HG03439 (cell line): ENCODE measurements at regions not wholly inside any gene's neighbourhood (a gene's known extent, or its start where the extent isn't known, plus 50 kb on each side); places are given as distances from the start of the nearest gene placed in this dataset.
"Not testable (repeated sequence)": the region's sequence is repeated elsewhere in the genome, so short reads cannot be mapped to it uniquely, and the experiment has no call there.

ENCODE experiments used
- ATAC-seq: cut with Tn5 transposase; IDR thresholded peaks from one replicate; pipeline ENCODE4 v1.9.1; 2021; ENCODE audit warnings: mild to moderate bottlenecking, moderate library complexity; ENCODE audit not compliant: unreplicated experiment

DNA sequence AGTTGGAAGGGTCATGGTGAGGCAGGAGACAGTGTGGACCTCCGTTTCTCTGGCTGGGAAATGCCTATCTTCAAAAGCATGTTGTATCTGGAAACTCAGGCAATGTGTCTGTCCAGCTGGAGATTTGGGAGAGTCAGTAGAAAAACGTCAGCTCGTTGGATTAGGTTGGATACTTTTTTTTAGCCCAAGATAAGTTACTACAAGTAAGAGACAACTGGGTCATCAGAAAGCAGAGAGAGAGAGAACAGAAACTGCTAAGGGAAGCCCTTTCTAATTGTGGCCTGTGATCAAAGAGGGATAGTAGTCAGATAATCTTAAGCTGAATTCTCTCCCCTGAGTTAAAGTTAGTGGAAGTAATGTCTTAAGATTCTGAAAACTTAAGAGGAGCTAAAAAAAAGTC, 78.9 kb upstream of the ZNF280D start:
- ATAC-seq: no peak

DNA sequence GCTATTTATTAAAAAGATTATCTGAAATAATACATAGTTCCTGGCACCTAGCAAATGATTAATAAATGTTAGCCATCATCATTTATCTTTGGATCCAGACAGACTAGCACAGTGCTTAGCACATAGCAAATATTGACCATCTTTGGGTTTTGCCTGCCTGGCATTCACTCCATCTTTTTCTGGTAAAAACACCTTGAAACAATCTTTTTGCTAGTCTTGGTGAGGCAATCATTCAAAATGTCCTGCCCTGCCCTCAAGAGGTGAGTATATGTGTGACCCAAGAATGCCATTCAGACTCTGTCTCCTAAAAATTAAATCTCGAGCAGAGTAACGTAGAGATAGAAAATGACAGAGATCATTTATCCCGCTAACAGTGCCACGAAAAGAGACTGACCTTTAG, 78.3 kb upstream of the ZNF280D start:
- no peak for ATAC-seq

DNA sequence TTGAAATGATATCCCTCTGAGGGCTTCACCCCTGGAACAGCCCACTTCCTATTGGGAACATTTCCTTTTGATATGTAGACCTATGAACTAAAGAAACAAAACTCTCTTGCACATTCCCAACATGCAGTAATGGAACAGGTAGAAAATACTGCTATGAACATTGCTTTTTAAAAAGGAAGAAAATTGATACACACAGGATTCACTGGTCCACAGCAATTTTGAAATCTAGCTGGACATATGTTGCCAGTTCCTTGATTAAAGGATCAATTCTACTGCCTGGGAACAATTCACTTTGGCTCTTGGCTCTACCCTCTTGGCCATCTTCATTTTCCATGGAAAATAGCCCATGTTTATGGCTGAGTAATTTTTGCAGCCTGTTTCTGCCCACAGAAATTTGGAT, 74.9 kb upstream of the ZNF280D start:
- ATAC-seq: no peak

DNA sequence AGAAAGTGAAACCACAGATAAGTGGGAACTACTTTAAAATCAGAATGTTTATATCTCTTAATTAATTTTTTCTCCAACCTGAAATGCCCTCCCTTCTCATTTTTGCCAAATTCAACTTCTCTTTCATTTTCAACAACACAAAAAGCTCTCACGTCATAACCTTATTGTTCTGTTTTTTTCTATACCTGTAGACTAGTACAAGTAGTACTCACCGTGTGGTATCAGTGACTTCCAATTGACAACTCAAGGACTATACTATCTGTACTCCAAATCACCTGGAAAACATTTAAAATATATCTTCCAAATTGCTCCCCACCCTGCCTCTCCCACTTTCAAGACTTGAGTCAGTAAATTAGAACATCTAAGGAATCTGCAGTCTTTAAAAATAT, 72.8 kb upstream of the ZNF280D start:
- peak; percentile 28 for ATAC-seq

DNA sequence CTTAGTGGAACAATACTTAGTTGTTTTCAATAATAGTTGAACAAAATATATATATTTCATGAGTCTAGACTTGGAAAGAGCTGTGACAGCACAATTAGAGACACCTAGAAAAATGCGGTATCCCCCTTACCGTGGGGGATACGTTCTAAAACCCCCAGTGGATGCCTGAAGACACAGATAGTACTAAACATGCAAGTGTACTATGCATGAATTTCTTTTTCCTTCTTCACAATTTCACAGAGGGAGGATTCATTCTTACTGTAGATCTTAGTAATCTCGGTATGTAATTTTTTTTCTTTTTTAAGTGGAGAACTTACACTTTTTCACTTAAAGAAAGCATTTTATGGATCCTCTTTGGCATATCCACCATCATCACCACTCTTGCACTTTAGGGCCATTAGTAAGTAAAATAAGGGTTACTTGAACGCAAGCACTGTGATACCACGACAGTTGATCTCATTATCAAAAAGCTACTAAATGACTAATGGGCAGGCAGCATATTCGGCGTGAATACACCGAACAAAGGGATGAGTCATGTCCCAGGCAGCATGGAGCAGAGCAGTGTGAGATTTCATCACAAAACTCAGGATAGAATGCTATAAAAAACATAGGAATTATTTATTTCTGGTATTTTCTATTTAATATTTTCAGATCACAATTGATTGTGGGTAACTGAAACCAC, 72.3 kb upstream of the ZNF280D start:
- ATAC-seq: peak; percentile 55

DNA sequence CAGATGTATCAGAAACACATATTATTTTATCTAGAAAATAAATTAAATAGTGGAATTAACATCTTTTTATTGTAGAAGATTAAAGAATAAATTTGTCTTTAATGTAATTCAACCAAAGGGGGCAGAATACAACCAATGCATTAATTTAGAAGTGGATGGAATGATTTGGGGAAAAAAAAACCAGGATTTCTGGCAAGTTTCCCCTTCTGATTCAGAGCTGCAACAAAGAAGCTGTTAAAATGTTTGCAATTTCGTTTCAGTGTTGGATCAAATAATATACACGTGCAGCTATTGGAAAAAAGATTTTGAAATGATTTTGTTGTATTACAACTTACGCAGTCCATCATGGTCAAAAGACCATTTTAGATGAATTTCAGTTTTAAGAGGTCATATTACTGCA, 71.6 kb upstream of the ZNF280D start:
- ATAC-seq: no peak

DNA sequence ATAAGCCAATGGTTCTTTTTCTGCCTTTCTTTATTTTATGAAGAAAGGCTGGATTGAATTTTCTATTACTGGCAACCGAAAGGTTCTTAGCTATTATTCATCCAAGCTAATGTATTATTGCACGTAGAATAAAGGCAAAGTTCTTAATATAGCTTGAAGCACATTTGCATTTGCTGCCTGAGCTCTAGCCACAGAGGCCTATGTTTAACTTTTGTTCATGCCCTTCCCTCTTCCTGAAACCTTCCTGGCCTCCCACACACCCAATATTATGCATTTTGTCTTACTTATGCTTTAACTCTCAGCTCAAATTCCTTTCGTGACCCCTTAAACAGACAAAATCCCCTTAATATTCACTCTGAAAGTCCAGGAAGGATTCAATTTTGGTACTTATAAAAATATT, 71.0 kb upstream of the ZNF280D start:
- ATAC-seq: no peak

DNA sequence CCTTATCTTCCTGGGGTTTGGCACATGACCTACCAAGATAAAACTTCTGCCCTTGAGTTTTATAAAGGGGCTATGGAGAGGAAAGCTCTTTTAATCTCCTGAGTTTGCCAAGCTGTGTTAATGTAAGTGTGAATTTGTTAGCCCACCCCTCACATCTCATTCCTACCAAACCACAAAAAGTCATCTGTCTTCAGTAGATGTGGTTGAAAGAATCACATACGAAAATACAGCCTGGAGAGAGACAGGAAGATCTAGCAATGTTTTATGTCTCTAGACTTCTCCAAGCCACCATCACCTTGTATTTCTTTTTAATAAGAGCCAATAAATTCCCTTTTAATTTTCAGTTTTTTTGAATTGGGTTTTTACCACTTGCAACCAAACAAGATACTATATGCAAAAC, 68.9 kb upstream of the ZNF280D start:
- no peak for ATAC-seq

DNA sequence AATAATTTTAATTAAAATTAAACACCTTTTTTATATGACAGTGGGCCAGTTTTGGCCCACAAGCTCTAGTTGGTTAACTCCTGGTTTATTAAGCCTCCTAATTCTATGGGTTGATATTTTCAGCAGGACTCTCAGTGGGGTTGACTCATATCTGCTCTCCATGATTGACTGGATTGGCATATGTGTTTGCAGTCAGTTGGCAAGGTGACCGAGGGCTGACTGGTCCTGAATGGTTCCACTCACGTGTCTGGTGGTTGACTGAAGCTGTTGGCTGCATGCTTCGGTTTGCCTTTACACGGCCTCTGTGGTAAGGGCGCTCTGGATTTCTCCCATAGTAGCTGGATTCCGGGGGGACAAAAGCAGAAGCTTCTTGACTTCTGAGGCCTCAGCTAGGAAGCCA, 65.3 kb upstream of the ZNF280D start:
- peak; percentile 97 for ATAC-seq

DNA sequence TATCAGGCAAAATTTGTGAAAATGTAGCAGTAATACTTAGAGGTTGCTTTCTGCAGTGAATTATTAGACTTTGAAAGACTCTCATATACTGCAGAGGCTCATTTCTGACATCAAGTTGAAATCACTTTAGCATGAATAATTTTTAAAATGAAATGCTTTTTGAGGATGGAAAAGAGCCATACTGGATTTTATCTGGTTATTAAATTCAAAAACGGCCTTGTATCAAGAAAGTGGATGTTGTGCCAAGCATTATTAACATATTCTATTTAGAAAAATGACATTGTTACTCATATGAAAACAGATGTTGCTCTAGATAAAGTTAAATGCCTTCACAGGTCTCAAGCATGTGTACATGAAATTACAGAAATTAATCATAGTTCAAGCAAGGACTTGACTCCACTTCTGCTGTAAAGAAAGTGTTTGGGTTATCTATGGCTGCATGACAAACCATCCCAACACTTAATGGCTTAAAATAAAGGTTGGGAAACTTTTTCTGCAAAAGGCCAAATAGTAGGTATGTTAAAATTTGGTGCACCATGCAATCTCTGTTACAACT, 64.5 kb upstream of the ZNF280D start:
- no peak for ATAC-seq

DNA sequence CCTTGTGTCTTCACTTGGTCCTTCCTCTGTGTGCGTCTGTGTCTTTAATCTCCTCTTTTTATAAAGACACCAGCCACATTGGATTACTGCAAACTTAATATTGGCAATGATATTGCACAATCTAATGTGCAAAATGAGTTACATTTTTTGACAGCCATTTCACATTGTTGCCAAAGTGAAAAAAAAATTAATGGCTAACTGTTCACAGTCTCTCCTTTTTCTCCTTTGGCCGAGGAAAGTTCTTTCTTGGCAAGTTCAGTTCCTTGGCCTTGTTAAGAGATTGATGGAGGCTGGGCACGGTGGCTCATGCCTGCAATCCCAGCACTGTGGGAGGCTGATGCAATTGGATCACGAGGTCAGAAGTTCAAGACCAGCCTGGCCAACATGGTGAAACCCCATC, 62.2 kb upstream of the ZNF280D start:
- ATAC-seq: no peak

DNA sequence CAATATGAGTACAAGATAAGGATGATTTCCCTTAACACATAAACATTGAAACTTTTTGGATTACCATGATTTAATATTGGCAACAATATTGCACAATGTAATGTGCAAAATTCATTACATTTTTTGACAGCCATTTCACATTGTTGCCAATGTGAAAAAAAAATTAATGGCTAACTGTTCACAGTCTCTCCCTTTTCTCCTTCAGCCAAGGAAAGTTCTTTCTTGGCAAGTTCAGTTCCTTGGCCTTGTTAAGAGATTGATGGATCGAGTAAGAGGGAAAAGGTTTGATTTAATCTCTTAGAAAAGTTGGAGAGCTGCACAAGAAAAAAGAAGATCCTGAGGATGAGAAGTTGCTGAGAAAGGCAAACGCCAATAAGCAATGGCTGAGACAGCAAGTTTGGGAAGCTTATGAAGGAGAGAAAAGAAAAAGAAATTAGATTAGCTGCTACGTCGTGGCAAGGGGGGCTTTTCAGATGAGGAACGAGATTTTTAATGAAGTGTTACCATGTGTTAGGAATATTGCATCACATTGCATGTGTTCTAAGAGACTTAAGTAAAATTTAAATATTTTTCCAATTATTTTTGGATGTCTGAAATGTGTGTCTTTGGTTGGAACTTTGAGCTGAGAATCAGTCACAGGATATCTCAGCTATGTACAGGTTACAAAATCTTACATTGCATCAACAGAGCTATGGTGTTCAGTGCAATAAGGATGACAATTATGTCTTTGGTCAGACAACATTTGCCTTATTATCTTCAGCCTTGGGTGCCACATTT, 61.4 kb upstream of the ZNF280D start:
- no peak for ATAC-seq

DNA sequence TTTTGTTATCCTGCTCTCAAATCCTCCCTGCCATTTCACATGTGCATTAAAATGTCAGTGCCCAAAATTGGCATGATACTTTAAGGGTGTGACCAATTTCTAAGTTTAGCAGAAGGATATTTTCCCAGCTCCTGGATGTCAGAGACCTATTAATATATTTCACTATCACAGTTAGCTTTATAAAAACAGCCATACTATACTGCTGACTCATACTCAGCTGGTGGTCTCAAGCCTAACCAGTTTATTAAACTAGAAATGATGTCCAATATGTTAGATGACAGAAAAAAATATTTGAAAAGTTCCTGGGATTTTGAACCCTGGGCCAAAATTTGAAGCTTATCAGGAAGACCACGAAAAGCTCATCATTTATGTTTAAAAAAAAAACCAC, 60.9 kb upstream of the ZNF280D start:
- no peak for ATAC-seq

DNA sequence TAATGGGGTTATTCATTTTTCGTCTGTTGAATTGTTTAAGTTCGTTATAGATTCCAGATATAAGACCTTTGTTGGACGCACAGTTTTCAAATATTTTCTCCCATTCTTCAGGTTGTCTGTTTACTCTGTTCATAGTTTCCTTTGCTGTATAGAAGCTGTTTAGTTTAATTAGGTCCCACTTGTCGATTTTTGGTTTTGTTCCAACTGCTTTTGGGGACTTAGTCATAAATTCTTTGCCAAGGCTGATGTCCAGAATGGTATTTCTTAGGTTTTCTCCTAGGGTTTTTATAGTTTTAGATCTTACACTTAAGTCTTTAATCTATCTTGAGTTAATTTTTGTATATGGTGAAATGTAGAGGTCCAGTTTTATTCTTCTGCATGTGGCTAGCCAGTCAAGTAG, 58.9 kb upstream of the ZNF280D start:
- no peak for ATAC-seq

DNA sequence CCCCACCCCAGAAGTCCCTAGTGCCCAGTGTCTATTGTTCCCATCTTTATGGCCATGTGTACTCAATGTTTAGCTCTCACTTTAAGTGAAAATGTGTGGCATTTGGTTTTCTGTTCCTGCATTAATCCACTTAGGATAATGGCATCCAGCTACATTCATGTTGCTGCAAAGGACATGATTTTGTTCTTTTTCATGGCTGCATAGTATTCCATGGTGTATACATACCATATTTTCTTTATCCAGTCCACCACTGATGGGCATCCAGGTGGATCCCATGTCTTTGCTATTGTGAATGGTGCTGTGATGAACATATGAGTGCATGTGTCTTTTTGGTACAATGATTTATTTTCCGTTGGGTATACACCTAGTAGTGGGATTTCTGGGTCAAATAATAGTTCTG, 58.2 kb upstream of the ZNF280D start:
- ATAC-seq: not testable (repeated sequence)

DNA sequence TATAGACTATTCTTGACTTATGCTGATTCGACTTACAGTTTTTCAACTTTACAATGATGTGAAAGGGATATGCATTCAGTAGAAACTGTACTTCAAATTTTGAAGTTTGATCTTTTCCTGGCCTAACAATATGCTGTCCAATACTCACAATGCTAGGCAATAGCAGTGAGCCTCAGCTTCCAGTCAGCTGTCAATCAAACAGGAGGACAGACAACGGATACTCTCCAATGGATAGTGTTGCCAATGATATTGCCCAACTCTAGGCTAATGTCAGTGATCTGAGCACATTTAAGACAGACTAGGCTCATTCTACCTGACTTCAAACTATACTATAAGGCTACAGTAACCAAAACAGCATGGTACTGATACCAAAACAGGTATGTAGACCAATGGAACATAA, 55.0 kb upstream of the ZNF280D start:
- no peak for ATAC-seq

DNA sequence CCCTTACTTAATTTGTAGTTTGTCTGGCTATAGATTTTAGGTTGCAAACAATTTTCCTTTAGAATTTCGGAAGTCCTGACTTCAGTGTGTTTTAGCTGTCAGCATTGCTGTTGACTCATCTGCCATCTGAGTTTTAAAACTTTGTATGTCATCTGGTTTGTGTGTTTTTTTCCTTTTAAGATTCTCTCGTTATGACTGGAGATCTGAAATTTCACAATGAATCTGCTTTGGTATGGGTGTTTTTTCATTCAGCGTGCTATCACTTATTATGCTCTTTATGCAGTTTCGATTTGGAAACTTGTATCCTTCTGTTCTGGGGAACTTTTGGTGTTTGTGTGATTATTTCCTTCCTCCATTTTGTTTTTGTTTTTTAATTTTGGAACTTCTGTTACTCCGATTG, 53.7 kb upstream of the ZNF280D start:
- peak; percentile 85 for ATAC-seq

DNA sequence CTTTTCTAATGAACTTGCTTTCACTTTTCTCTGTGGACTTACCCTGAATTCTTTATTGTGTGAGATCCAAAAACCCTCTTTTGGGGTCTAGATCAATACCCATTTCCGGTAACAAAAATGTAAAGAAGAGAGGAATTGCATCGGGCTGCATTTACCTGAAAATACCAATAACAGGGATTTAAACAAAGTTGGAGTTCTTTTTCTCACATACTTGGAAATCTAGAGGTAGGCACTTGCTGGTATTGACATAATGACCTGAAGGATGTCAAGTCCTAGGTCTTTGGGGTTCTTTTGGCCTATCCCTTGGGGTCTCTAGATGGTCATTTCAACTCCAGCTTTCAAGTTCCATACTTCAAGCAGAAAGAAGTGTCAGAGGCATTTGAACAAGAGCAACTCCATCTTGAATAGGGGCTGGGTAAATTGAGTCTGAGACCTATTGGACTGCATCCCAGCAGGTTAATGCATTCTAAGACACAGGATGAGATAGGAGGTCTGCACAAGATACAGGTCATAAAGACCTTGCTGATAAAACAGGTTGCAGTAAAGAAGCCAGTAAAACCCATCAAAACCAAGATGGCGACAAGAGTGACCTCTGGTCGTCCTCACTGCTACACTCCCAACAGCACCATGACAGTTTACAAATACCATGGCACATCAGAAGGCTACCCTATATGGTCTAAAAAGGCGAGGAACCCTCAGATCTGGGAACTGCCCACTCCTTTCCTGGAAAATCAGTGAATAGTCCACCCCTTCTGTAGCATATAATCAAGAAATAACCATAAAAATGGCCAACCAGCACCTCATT, 50.8 kb upstream of the ZNF280D start:
- no peak for ATAC-seq

DNA sequence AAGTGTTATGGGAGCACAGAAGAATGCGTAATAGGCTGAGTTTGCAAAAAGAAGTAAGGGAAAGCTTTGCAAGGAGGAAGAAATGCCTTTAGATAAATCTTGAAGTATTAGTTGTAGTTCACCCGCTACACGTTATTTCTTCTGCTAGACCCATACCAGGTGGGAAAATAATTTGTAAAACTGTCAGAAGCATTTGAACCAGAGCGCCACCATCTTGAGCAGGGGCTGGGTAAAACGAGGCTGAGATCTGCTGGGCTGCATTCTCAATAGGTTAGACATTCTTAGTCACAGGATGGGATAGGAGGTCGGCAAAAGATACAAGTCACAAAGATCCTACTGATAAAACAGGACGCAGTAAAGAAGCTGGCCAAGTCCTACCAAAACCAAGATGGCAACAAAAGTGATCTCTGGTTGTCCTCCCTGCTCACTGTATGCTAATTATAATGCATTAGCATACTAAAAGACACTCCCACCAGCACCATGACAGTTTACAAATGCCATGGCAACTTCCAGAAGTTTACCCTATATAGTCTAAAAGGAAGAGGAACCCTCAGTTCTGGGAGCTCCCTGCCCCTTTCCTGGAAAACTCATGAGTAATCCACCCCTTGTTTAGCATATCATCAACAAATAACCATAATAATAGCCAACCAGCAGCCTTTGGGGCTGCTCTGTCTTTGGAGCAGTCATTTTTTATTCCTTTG, 50.0 kb upstream of the ZNF280D start:
- no peak for ATAC-seq
